GM19467 (cell line): ENCODE measurements at regions not wholly inside any gene's neighbourhood (a gene's known extent, or its start where the extent isn't known, plus 50 kb on each side); places are given as distances from the start of the nearest gene placed in this dataset.

ENCODE experiments used
- ATAC-seq: cut with Tn5 transposase; IDR thresholded peaks from one replicate; pipeline ENCODE4 v1.9.1; 2021; ENCODE audit warnings: mild to moderate bottlenecking, moderate library complexity; ENCODE audit not compliant: unreplicated experiment

GRCh38 chr2:129904532-129905446 lies 74.7 kb upstream of the RAB6C start:
- no peak for ATAC-seq

GRCh38 chr2:129905664-129906081 lies 73.8 kb upstream of the RAB6C start:
- no peak for ATAC-seq

- no peak for ATAC-seq
Observed at GRCh38 chr2:129906139-129906860, 73.2 kb upstream of the RAB6C start.

GRCh38 chr2:129906861-129907235 lies 72.6 kb upstream of the RAB6C start:
- ATAC-seq = no peak

- ATAC-seq = no peak
Observed at GRCh38 chr2:129907256-129907998, 72.0 kb upstream of the RAB6C start.

GRCh38 chr2:129908721-129909373 lies 70.6 kb upstream of the RAB6C start:
- no peak for ATAC-seq

GRCh38 chr2:129909651-129910418 lies 69.6 kb upstream of the RAB6C start:
- no peak for ATAC-seq

GRCh38 chr2:129910446-129911362 lies 68.8 kb upstream of the RAB6C start:
- no peak for ATAC-seq

GRCh38 chr2:129911363-129912065 lies 68.0 kb upstream of the RAB6C start:
- ATAC-seq = no peak

GRCh38 chr2:129912066-129912820 lies 67.2 kb upstream of the RAB6C start:
- no peak for ATAC-seq

- ATAC-seq = no peak
Observed at GRCh38 chr2:129912871-129913694, 66.4 kb upstream of the RAB6C start.

GRCh38 chr2:129913695-129914495 lies 65.6 kb upstream of the RAB6C start:
- ATAC-seq = no peak

- ATAC-seq = no peak
Observed at GRCh38 chr2:129914538-129915302, 64.7 kb upstream of the RAB6C start.

- no peak for ATAC-seq
Observed at GRCh38 chr2:129915303-129915840, 64.1 kb upstream of the RAB6C start.

- ATAC-seq = no peak
Observed at GRCh38 chr2:129918604-129919003, 60.9 kb upstream of the RAB6C start.
